ENCODE measurements at regions not wholly inside any gene's neighbourhood (a gene's known extent, or its start where the extent isn't known, plus 50 kb on each side); places are given as distances from the start of the nearest gene placed in this dataset.
"Not testable (repeated sequence)": the region's sequence is repeated elsewhere in the genome, so short reads cannot be mapped to it uniquely, and the experiment has no call there.

- DNase-seq (ENCODE audit: low read depth), result not testable (repeated sequence)
Measured at GRCh38 chr13:111672198-111672597, 351.8 kb downstream of the TEX29 start.

- not testable (repeated sequence) for DNase-seq (ENCODE audit: low read depth)
Measured at GRCh38 chr13:111678120-111678882, 357.9 kb downstream of the TEX29 start.

GRCh38 chr13:111679645-111680044, 359.2 kb downstream of the TEX29 start:
- DNase-seq (ENCODE audit: low read depth), result not testable (repeated sequence)

GRCh38 chr13:111680100-111680499, 359.7 kb downstream of the TEX29 start:
- not testable (repeated sequence) for DNase-seq (ENCODE audit: low read depth)

GRCh38 chr13:111692028-111692427, 371.6 kb downstream of the TEX29 start:
- DNase-seq (ENCODE audit: low read depth), result not testable (repeated sequence)

GRCh38 chr13:111696121-111696520, 370.8 kb upstream of the SOX1 start:
- not testable (repeated sequence) for DNase-seq (ENCODE audit: low read depth)

GRCh38 chr13:111702059-111702458, 364.9 kb upstream of the SOX1 start:
- DNase-seq (ENCODE audit: low read depth), result not testable (repeated sequence)

All from stimulated activated CD4-positive, alpha-beta T cell treated with anti-CD3 and anti-CD28 coated beads, Interleukin-2, amount 100 ng/mL, for 4 hours (primary cell).